Endothelial cell of umbilical vein (primary cell): ENCODE measurements at regions not wholly inside any gene's neighbourhood (a gene's known extent, or its start where the extent isn't known, plus 50 kb on each side); places are given as distances from the start of the nearest gene placed in this dataset.

Experiments
- BruUV-seq: library from RNA; stranded (reverse); fragments of 400-500 nt; replicated peaks from 2 replicates; lab custom pipeline; 2021; lab: Mats Ljungman, UMichigan
- CTCF ChIA-PET: fragments of 300-600, 350-600 bp; sonication (Branson Sonifier 250); formaldehyde crosslinking; loops from one replicate; lab custom pipeline; 2021; ENCODE audit warnings: antibody characterized with exemption, inconsistent platforms; lab: Charles Lee
- POLR2A ChIA-PET: fragments of 300-600, 350-600 bp; sonication (Branson Sonifier 250); formaldehyde crosslinking; loops from one replicate; lab custom pipeline; 2021; ENCODE audit warnings: antibody characterized with exemption, inconsistent platforms; lab: Charles Lee
- DNase-seq: peaks from one replicate; pipeline ENCODE4 v3.0.0-alpha.2; 2011; ENCODE audit warnings: low read depth, low spot score
- FAIRE-seq: peaks from 2 replicates; lab custom pipeline; 2011; peaks lifted over from hg19 to GRCh38; lab: Jason Lieb, UNC
- H2AFZ ChIP-seq: 2 replicates; pipeline ENCODE4 v1.6.0; 2012; ENCODE audit warnings: low read depth, low read length, control low read depth, inconsistent platforms
- H3K27ac ChIP-seq: 2 replicates; pipeline ENCODE4 v1.5.1; 2011; ENCODE audit warnings: low read depth, mild to moderate bottlenecking, control low read depth, low read length, moderate library complexity; ENCODE audit not compliant: insufficient read depth
- H3K27me3 ChIP-seq, 2 experiments: 2 replicates each; pipeline versions ENCODE4 v1.6.0 to v1.6.1; 2011; ENCODE audit warnings: low read length in 2 of 2, mixed read lengths in 1 of 2; ENCODE audit not compliant: control insufficient read depth in 2 of 2, insufficient read depth in 2 of 2
- H3K36me3 ChIP-seq, 2 experiments: 2 replicates in 1 of 2; 3 replicates in 1 of 2; pipeline ENCODE4 v1.5.1; 2011; ENCODE audit warnings: low read length in 2 of 2, mild to moderate bottlenecking in 1 of 2, moderate library complexity in 1 of 2; ENCODE audit not compliant: control insufficient read depth in 2 of 2, insufficient read depth in 2 of 2; ENCODE audit errors: extremely low read depth in 1 of 2
- H3K4me1 ChIP-seq: 3 replicates; pipeline ENCODE4 v1.5.1; 2011; ENCODE audit warnings: mild to moderate bottlenecking, low read length; ENCODE audit not compliant: control insufficient read depth, insufficient read depth; ENCODE audit errors: extremely low read depth
- H3K4me2 ChIP-seq: 2 replicates; pipeline ENCODE4 v1.6.1; 2011; ENCODE audit warnings: low read length, control low read depth, mixed read lengths; ENCODE audit not compliant: insufficient read depth
- H3K4me3 ChIP-seq, 3 experiments: fragments of 200-600 bp in 1 of 3; sonication (generic), shearing (Covaris generic) in 1 of 3; replicated peaks in 1 of 3; 2 replicates each; pipeline ENCODE4 v1.5.1; 2011 to 2016; ENCODE audit warnings: control low read depth in 3 of 3, low read length in 3 of 3, mild to moderate bottlenecking in 2 of 3, inconsistent platforms in 1 of 3, low read depth in 1 of 3, moderate library complexity in 1 of 3; ENCODE audit not compliant: insufficient read depth in 1 of 3
- H3K79me2 ChIP-seq: 2 replicates; pipeline ENCODE4 v1.6.0; 2012; ENCODE audit warnings: low read length, inconsistent platforms; ENCODE audit not compliant: control insufficient read depth, insufficient read depth
- H3K9ac ChIP-seq: replicated peaks from 2 replicates; pipeline ENCODE3; 2011; ENCODE audit warnings: low read length, control low read depth; ENCODE audit not compliant: insufficient read depth; ENCODE audit errors: extremely low read depth
- H3K9me1 ChIP-seq: replicated peaks from 3 replicates; pipeline ENCODE4 v1.6.0; 2011; ENCODE audit warnings: mild to moderate bottlenecking, low read length; ENCODE audit not compliant: control insufficient read depth, insufficient read depth; ENCODE audit errors: extremely low read depth
- H3K9me3 ChIP-seq: replicated peaks from 2 replicates; pipeline ENCODE4 v1.5.1; 2012; ENCODE audit warnings: low read length, inconsistent platforms; ENCODE audit not compliant: control insufficient read depth, insufficient read depth
- H4K20me1 ChIP-seq: replicated peaks from 2 replicates; pipeline ENCODE3; 2011; ENCODE audit warnings: mild to moderate bottlenecking, low read length; ENCODE audit not compliant: control insufficient read depth, insufficient read depth; ENCODE audit errors: extremely low read depth
- EZH2 ChIP-seq: IDR thresholded peaks from 2 replicates; pipeline ENCODE4 v1.6.1; 2012; ENCODE audit warnings: borderline replicate concordance, low read depth, mild to moderate bottlenecking, moderate library complexity, low read length, inconsistent platforms; ENCODE audit not compliant: severe bottlenecking
- FOS ChIP-seq: IDR thresholded peaks from 2 replicates; pipeline ENCODE4 v1.6.1; 2011; ENCODE audit warnings: mild to moderate bottlenecking, low read length, moderate library complexity, borderline replicate concordance; ENCODE audit not compliant: insufficient read depth
- GATA2 ChIP-seq: IDR thresholded peaks from 2 replicates; pipeline ENCODE4 v1.7.0; 2011; ENCODE audit warnings: low read depth, mild to moderate bottlenecking, moderate library complexity, mixed read lengths, low read length; ENCODE audit not compliant: insufficient read length, insufficient read depth
- JUN ChIP-seq: IDR thresholded peaks from 2 replicates; pipeline ENCODE4 v1.6.1; 2011; ENCODE audit warnings: borderline replicate concordance, low read depth; ENCODE audit not compliant: insufficient read length, insufficient read depth
- MYC ChIP-seq: IDR thresholded peaks from one replicate; pipeline ENCODE4 v1.6.1; 2011; ENCODE audit warnings: mild to moderate bottlenecking, low read depth, low read length
- POLR2AphosphoS5 ChIP-seq: IDR thresholded peaks from 2 replicates; pipeline ENCODE4 v1.6.1; 2012; ENCODE audit warnings: low read depth, mild to moderate bottlenecking, control low read depth, low read length, moderate library complexity; ENCODE audit not compliant: insufficient read depth
- dilution Hi-C: fragments of 300-500 bp; cut with MboI; formaldehyde crosslinking; loops from one replicate; pipeline ENCODE4 v1.15.0; 2019; ENCODE audit warnings: low sequenced_read_pairs; ENCODE audit not compliant: extremely low pct_ligation_motif_present
- intact Hi-C: fragments of 100-400 bp; cut with micrococcal nuclease; formaldehyde crosslinking; loops from one replicate; pipeline ENCODE4 v1.10.0; 2022
- TF ChIP-seq, protein P1 (sequence below): IDR thresholded peaks from 2 replicates; pipeline ENCODE4 v1.6.1; 2011; ENCODE audit not compliant: insufficient read depth, insufficient read length

DNA sequence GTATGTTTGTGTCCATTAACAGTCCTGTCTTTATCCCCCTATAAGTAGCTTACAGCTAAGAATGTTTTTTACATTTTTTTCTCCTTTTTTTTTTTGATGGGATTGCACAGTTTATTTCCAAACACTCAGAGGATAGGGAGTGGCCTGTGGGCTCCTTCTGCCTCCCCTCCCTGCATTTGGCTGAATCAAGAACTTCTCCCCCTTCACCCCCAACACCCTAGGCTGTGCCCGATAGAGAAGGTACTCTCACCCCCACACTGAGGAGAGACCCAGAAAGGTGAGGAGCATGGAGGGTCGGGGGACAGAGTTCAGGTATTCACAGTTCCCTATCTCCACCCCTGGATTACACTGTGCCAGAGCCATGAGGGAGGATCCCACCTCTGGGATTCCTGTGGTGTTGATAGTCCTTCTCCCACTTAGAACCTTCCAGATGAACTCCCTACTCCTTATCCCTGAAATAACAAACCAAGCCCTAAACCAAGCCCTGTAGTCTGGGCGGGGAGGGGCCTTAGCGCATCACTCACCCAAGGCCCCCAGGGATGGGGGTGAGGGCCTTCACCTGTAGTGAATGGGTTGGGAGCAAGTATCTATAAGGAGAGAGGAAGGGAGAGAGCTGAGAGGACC is 97.1 kb downstream of the ADAMTS15 start:
- H4K20me1 ChIP-seq, result no peaks in the 10 kb centered on the region
- no peak overlapping the region for H3K4me3 ChIP-seq
- no peak overlapping the region for H3K9ac ChIP-seq
- no peaks in the 10 kb centered on the region for H3K9me3 ChIP-seq
- intact Hi-C loops (no loop called here), dilution Hi-C loops (no loop called here)
- H3K4me2 ChIP-seq, result no peak overlapping the region
- H3K4me1 ChIP-seq, result no peaks in the 10 kb centered on the region
- no peaks in the 10 kb centered on the region for H3K79me2 ChIP-seq
- POLR2A ChIA-PET, result no interaction called here
- no peaks in the 10 kb centered on the region for H3K9me1 ChIP-seq
- no peak for TF ChIP-seq POLR2AphosphoS5
- no peak for TF ChIP-seq JUN
- TF ChIP-seq EZH2, result no peak
- TF ChIP-seq MYC, result no peak
- peak; percentile 4 for TF ChIP-seq GATA2
- H3K27ac ChIP-seq, result no peak overlapping the region
- FAIRE-seq (no peak), DNase-seq (no peak)
- BruUV-seq, result no TSS peak
- H3K27me3 ChIP-seq, result peaks cover under 1 to 2% of the 10 kb centered on the region in 2 experiments
- H3K36me3 ChIP-seq, result no peaks in the 10 kb centered on the region
- H2AFZ ChIP-seq, result no peak overlapping the region
- CTCF ChIA-PET, result no interaction called here

DNA sequence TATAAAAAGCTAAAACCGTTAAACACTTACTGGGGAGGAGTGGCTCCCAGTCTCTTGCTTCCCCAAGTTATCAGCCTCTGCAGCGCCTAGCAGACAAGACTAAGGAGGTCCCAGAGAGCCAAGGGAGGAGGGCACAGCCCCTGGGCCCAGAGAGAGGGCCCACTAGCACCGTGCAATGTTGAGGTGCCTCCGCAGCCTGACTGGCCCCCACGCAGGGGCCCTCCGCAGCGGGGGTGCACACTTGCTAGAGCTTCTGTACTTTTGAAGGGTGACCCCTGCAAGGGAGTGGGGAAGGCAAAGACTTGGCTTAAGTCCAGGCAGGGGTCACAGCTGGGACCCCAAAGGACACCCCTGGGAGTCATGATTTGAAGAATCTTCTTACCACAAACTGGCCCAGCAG is 98.0 kb downstream of the ADAMTS15 start:
- H3K36me3 ChIP-seq, result no peaks in the 10 kb centered on the region
- H3K4me2 ChIP-seq, result no peak overlapping the region
- H3K27ac ChIP-seq, result no peak overlapping the region
- no peaks in the 10 kb centered on the region for H3K79me2 ChIP-seq
- no peaks in the 10 kb centered on the region for H3K9me1 ChIP-seq
- no peak overlapping the region for H3K9ac ChIP-seq
- DNase-seq, result no peak
- no peaks in the 10 kb centered on the region for H3K9me3 ChIP-seq
- no peaks in the 10 kb centered on the region for H4K20me1 ChIP-seq
- H3K4me3 ChIP-seq, result no peak overlapping the region
- FAIRE-seq, result no peak
- no peak for TF ChIP-seq FOS
- TF ChIP-seq GATA2, result no peak
- TF ChIP-seq EZH2, result no peak
- TF ChIP-seq JUN, result no peak
- TF ChIP-seq, protein P1, sequence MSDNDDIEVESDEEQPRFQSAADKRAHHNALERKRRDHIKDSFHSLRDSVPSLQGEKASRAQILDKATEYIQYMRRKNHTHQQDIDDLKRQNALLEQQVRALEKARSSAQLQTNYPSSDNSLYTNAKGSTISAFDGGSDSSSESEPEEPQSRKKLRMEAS, result no peak
- H3K4me1 ChIP-seq, result no peaks in the 10 kb centered on the region
- BruUV-seq, result no TSS peak
- no peak overlapping the region for H2AFZ ChIP-seq
- ChIA-PET POLR2A (no interaction called here), CTCF (no interaction called here)
- intact Hi-C loops (no loop called here), dilution Hi-C loops (no loop called here)
- peaks cover 2 to 3% of the 10 kb centered on the region in 2 experiments for H3K27me3 ChIP-seq
